ENCODE measurements at regions not wholly inside any gene's neighbourhood (a gene's known extent, or its start where the extent isn't known, plus 50 kb on each side); places are given as distances from the start of the nearest gene placed in this dataset.

DNA sequence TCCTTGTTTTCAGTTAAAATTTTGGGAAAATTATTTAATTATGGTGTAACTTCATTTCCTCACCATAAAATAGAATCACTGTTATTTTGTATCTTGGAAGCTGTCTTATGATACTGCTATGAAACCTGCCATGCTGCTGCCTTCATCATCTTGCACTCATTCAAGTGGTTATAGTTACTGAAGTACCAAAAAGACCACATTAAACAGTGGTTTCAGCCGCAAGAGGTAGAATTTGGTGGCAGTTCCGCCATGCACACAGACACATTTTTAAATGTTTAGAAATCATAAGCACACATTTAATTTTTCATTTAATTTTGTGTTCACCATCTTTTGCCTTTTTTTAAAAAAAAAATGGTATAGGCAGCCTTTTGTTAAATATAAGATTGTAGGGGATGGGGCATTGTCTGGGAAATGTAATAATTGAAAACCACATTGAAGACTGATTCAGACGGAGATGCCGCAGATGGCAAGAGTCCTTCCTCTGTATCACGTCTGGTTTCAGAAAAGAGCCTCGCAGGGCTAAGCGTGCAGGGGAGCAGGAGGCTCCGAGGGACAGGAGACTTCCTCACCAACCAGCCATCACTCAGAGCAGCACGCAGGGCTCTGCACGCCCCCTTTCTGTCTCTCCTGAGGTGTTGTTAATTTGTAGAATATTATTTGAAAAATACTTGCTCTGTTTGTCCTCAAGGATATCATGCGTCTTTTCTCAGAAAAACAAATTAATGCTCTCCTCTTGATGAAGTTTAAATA is 115.2 kb upstream of the PELI2 start:
- no peaks in the 10 kb centered on the region for H3K27me3 ChIP-seq (ENCODE audit: insufficient read depth)
- H3F3A ChIP-seq (replicated peaks; ENCODE audit: low read depth): no peaks in the 10 kb centered on the region
- H3K4me1 ChIP-seq (ENCODE audit: insufficient read depth): peaks cover 25% of the 10 kb centered on the region
- Mint-ChIP-seq H3K4me3 (no peak overlapping the region), H3K4me1 (peaks cover 22% of the 10 kb centered on the region), H3K27me3 (ENCODE audit: insufficient read depth, low read depth, poor library complexity) (peaks cover 15% of the 10 kb centered on the region), H3K9me3 (peaks cover 16% of the 10 kb centered on the region), H3K27ac (no peak overlapping the region), H3K36me3 (ENCODE audit: low read depth) (peaks cover 8% of the 10 kb centered on the region; the same call in 2 of the 3 replicates)
- H3K4me3 ChIP-seq: no peak overlapping the region
- no peak overlapping the region for H3K27ac ChIP-seq (ENCODE audit: low read depth)
- H4K20me1 ChIP-seq (replicated peaks; ENCODE audit: insufficient read depth): no peaks in the 10 kb centered on the region
- no peak overlapping the region for H2AFZ ChIP-seq
- H3K4me2 ChIP-seq: no peak overlapping the region
- DNase-seq (ENCODE audit: low spot score) (peak; percentile 23), ATAC-seq (peak; percentile 25)
- H3K9me2 ChIP-seq (ENCODE audit: insufficient read depth): peaks cover 3% of the 10 kb centered on the region; the same call in 1 of the 2 replicates
- H3K36me3 ChIP-seq (ENCODE audit: insufficient read depth): no peaks in the 10 kb centered on the region
- no peaks in the 10 kb centered on the region for H3K79me2 ChIP-seq (replicated peaks; ENCODE audit: insufficient read depth)
- TF ChIP-seq, protein P1, sequence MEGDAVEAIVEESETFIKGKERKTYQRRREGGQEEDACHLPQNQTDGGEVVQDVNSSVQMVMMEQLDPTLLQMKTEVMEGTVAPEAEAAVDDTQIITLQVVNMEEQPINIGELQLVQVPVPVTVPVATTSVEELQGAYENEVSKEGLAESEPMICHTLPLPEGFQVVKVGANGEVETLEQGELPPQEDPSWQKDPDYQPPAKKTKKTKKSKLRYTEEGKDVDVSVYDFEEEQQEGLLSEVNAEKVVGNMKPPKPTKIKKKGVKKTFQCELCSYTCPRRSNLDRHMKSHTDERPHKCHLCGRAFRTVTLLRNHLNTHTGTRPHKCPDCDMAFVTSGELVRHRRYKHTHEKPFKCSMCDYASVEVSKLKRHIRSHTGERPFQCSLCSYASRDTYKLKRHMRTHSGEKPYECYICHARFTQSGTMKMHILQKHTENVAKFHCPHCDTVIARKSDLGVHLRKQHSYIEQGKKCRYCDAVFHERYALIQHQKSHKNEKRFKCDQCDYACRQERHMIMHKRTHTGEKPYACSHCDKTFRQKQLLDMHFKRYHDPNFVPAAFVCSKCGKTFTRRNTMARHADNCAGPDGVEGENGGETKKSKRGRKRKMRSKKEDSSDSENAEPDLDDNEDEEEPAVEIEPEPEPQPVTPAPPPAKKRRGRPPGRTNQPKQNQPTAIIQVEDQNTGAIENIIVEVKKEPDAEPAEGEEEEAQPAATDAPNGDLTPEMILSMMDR (conservative IDR thresholded peaks at IDR 0.05; ENCODE audit: low read depth in 2 of 2): peak in 1 of 2 experiments; percentile 26; a peak in 1 of 4 replicates
- TF ChIP-seq, protein P2, sequence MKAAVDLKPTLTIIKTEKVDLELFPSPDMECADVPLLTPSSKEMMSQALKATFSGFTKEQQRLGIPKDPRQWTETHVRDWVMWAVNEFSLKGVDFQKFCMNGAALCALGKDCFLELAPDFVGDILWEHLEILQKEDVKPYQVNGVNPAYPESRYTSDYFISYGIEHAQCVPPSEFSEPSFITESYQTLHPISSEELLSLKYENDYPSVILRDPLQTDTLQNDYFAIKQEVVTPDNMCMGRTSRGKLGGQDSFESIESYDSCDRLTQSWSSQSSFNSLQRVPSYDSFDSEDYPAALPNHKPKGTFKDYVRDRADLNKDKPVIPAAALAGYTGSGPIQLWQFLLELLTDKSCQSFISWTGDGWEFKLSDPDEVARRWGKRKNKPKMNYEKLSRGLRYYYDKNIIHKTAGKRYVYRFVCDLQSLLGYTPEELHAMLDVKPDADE (IDR thresholded peaks at IDR 0.05): no peak
- TF ChIP-seq CREB1 (CRISPR knock-in tag; IDR thresholded peaks at IDR 0.05; ENCODE audit: low read depth) (no peak), POLR2AphosphoS5 (IDR thresholded peaks at IDR 0.05; ENCODE audit: low read depth) (no peak), STAT1 (IDR thresholded peaks at IDR 0.05; ENCODE audit: unreplicated experiment) (no peak), JUNB (IDR thresholded peaks at IDR 0.05; ENCODE audit: unreplicated experiment) (no peak)
- TF ChIP-seq, protein P3, sequence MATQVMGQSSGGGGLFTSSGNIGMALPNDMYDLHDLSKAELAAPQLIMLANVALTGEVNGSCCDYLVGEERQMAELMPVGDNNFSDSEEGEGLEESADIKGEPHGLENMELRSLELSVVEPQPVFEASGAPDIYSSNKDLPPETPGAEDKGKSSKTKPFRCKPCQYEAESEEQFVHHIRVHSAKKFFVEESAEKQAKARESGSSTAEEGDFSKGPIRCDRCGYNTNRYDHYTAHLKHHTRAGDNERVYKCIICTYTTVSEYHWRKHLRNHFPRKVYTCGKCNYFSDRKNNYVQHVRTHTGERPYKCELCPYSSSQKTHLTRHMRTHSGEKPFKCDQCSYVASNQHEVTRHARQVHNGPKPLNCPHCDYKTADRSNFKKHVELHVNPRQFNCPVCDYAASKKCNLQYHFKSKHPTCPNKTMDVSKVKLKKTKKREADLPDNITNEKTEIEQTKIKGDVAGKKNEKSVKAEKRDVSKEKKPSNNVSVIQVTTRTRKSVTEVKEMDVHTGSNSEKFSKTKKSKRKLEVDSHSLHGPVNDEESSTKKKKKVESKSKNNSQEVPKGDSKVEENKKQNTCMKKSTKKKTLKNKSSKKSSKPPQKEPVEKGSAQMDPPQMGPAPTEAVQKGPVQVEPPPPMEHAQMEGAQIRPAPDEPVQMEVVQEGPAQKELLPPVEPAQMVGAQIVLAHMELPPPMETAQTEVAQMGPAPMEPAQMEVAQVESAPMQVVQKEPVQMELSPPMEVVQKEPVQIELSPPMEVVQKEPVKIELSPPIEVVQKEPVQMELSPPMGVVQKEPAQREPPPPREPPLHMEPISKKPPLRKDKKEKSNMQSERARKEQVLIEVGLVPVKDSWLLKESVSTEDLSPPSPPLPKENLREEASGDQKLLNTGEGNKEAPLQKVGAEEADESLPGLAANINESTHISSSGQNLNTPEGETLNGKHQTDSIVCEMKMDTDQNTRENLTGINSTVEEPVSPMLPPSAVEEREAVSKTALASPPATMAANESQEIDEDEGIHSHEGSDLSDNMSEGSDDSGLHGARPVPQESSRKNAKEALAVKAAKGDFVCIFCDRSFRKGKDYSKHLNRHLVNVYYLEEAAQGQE (IDR thresholded peaks at IDR 0.05; ENCODE audit: unreplicated experiment): no peak

DNA sequence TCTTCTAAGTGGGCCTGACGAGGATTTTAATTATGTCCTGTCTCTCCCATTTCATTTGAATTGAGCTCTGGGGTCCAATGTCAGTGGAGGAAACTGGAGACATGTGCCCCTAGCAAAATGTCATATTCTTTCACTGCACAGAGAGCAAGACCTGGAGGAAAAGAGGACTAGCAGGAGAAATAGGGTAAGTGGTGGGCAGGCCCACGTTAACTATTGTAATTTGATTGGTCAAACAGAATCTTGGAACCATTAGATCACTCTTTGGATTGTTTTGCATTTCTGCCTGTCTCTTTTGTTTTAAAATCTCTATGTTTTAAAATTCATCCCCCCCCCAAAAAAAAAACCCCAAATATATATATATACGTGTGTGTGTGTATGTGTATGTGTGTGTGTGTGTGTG is 113.9 kb upstream of the PELI2 start:
- H3K4me1 ChIP-seq (ENCODE audit: insufficient read depth): peaks cover 25% of the 10 kb centered on the region
- Mint-ChIP-seq H3K27me3 (ENCODE audit: insufficient read depth, low read depth, poor library complexity) (peaks cover 14% of the 10 kb centered on the region), H3K36me3 (ENCODE audit: low read depth) (peaks cover 16% of the 10 kb centered on the region; the same call in 2 of the 3 replicates), H3K4me3 (no peak overlapping the region), H3K27ac (no peak overlapping the region), H3K4me1 (peaks cover 22% of the 10 kb centered on the region), H3K9me3 (peaks cover 28% of the 10 kb centered on the region)
- ATAC-seq (no peak), DNase-seq (ENCODE audit: low spot score) (no peak)
- H3K4me2 ChIP-seq: no peak overlapping the region
- no peaks in the 10 kb centered on the region for H3K9me2 ChIP-seq (ENCODE audit: insufficient read depth)
- peak overlapping the region; percentile 66; the same call in 1 of the 2 replicates for H2AFZ ChIP-seq
- no peaks in the 10 kb centered on the region for H3K36me3 ChIP-seq (ENCODE audit: insufficient read depth)
- no peaks in the 10 kb centered on the region for H3F3A ChIP-seq (replicated peaks; ENCODE audit: low read depth)
- no peak overlapping the region for H3K4me3 ChIP-seq
- H4K20me1 ChIP-seq (replicated peaks; ENCODE audit: insufficient read depth): no peaks in the 10 kb centered on the region
- no peak overlapping the region for H3K27ac ChIP-seq (ENCODE audit: low read depth)
- no peaks in the 10 kb centered on the region for H3K79me2 ChIP-seq (replicated peaks; ENCODE audit: insufficient read depth)
- H3K27me3 ChIP-seq (ENCODE audit: insufficient read depth): no peaks in the 10 kb centered on the region
- TF ChIP-seq EZH2 (IDR thresholded peaks at IDR 0.05; ENCODE audit: low read depth, unreplicated experiment): no peak

All from GM23338 (cell line).